LNCAP (cell line): ENCODE measurements at regions not wholly inside any gene's neighbourhood (a gene's known extent, or its start where the extent isn't known, plus 50 kb on each side); places are given as distances from the start of the nearest gene placed in this dataset.

Experiments used
- CTCF ChIP-seq: fragments of 450-650 bp; IDR thresholded peaks from 2 replicates; pipeline ENCODE4 v1.5.1; 2017; ENCODE audit warnings: mild to moderate bottlenecking

- no peak for TF ChIP-seq CTCF
Observed at GRCh38 chr12:87841935-87842334, 187.3 kb downstream of the C12orf50 start.

GRCh38 chr12:87836190-87836589, 193.0 kb downstream of the C12orf50 start:
- no peak for TF ChIP-seq CTCF

GRCh38 chr12:87828382-87828973, 200.7 kb downstream of the C12orf50 start:
- TF ChIP-seq CTCF, result no peak

- no peak for TF ChIP-seq CTCF
Observed at GRCh38 chr12:87827638-87828264, 201.4 kb downstream of the C12orf50 start.

GRCh38 chr12:87822923-87823322, 206.3 kb downstream of the C12orf50 start:
- TF ChIP-seq CTCF, result no peak

- no peak for TF ChIP-seq CTCF
Observed at GRCh38 chr12:87820524-87821202, 208.5 kb downstream of the C12orf50 start.

- no peak for TF ChIP-seq CTCF
Observed at GRCh38 chr12:87818441-87818840, 210.8 kb downstream of the C12orf50 start.
